Small intestine (tissue), 7 donors: ENCODE measurements at regions not wholly inside any gene's neighbourhood (a gene's known extent, or its start where the extent isn't known, plus 50 kb on each side); places are given as distances from the start of the nearest gene placed in this dataset.

Source experiments
- DNase-seq, 2 donors: peaks; one replicate each; pipeline versions ENCODE4 v3.0.0 to v3.0.0-alpha.2; 2013
- FAIRE-seq: peaks from 2 replicates; lab custom pipeline; 2012; peaks lifted over from hg19 to GRCh38; lab: Jason Lieb, UNC
- H3K27ac ChIP-seq, 3 donors: one replicate each; pipeline ENCODE4 v1.5.1; 2013; ENCODE audit warnings: low read length in 2 of 3, mild to moderate bottlenecking in 2 of 3, control low read depth in 1 of 3, inconsistent platforms in 1 of 3, low read depth in 1 of 3, moderate library complexity in 1 of 3
- H3K27me3 ChIP-seq, 3 donors: one replicate each; pipeline ENCODE4 v1.6.1; 2013; ENCODE audit warnings: low read length in 3 of 3, inconsistent platforms in 1 of 3; ENCODE audit not compliant: control insufficient read depth in 3 of 3, insufficient read depth in 3 of 3
- H3K36me3 ChIP-seq, 3 donors: one replicate each; pipeline ENCODE4 v1.6.1; 2013; ENCODE audit warnings: low read length in 3 of 3, inconsistent platforms in 1 of 3, low read depth in 1 of 3, mild to moderate bottlenecking in 1 of 3, moderate library complexity in 1 of 3; ENCODE audit not compliant: control insufficient read depth in 3 of 3, insufficient read depth in 2 of 3
- H3K4me1 ChIP-seq, 3 donors: one replicate each; pipeline ENCODE4 v1.6.1; 2013; ENCODE audit warnings: low read length in 2 of 3, inconsistent platforms in 1 of 3, low read depth in 1 of 3, mild to moderate bottlenecking in 1 of 3, moderate library complexity in 1 of 3; ENCODE audit not compliant: control insufficient read depth in 3 of 3, insufficient read depth in 2 of 3
- H3K4me3 ChIP-seq, 3 donors: one replicate each; pipeline ENCODE4 v1.5.1; 2013; ENCODE audit warnings: low read length in 3 of 3, control low read depth in 1 of 3, inconsistent platforms in 1 of 3, low read depth in 1 of 3, mild to moderate bottlenecking in 1 of 3, moderate library complexity in 1 of 3
- H3K9me3 ChIP-seq, 2 donors: one replicate each; pipeline ENCODE4 v1.6.1; 2013; ENCODE audit warnings: low read depth in 1 of 2, low read length in 1 of 2; ENCODE audit not compliant: control insufficient read depth in 2 of 2, insufficient read depth in 1 of 2
- WGBS, 3 donors: extraction: QIAGEN DNeasy Blood & Tissue Kit; methylation state at CpG; one replicate each; pipeline ENCODE4 v1.1.7; 2013; 5-methylcytosine and 5-hydroxymethylcytosine counted together
- donor health status: healthy with polysubstance abuse.
- donor health status: control.
- donor health status: control.
- donor health status: Bipolar disorder and iron deficiency.
- donor health status: healthy.

GRCh38 chr17:72492494-72492893 lies 371.7 kb downstream of the SOX9 start:
- Histone ChIP-seq H3K27me3 (no peaks in the 10 kb centered on the region), H3K4me1 (peaks cover 0 to 15% (median 3%) of the 10 kb centered on the region in 3 donors), H3K36me3 (peaks cover 0 to 3% (median 0%) of the 10 kb centered on the region in 3 donors), H3K4me3 (no peak overlapping the region), H3K9me3 (peaks cover 0 to 12% of the 10 kb centered on the region in 2 donors), H3K27ac (no peak overlapping the region)
- no peak for DNase-seq
- 93 to 100% (median 98%) methylated on average over 2 of the region's 2 CpGs for WGBS, 3 donors
- no peak for FAIRE-seq

GRCh38 chr17:72492941-72493340 lies 372.1 kb downstream of the SOX9 start:
- FAIRE-seq (no peak), DNase-seq (no peak)
- 84 to 88% (median 86%) methylated on average over 5 of the region's 5 CpGs for WGBS, 3 donors

GRCh38 chr17:72494566-72494965 lies 373.7 kb downstream of the SOX9 start:
- Histone ChIP-seq H3K4me3 (no peak overlapping the region), H3K27me3 (no peaks in the 10 kb centered on the region), H3K27ac (no peak overlapping the region), H3K36me3 (peaks cover 0 to 3% (median 0%) of the 10 kb centered on the region in 3 donors), H3K9me3 (peaks cover 0 to 12% of the 10 kb centered on the region in 2 donors), H3K4me1 (no peaks in the 10 kb centered on the region)
- FAIRE-seq = no peak
- WGBS, 3 donors = 25 to 68% (median 37%) methylated on average over 2 of the region's 2 CpGs
- DNase-seq = peak; percentile 58 to 59

More at GRCh38 chr17:72492941-72493340, 372.1 kb downstream of the SOX9 start:
- H3K27me3 ChIP-seq = no peaks in the 10 kb centered on the region
- peaks cover 0 to 12% of the 10 kb centered on the region in 2 donors for H3K9me3 ChIP-seq
- no peak overlapping the region for H3K4me3 ChIP-seq
- H3K36me3 ChIP-seq = peaks cover 0 to 3% (median 0%) of the 10 kb centered on the region in 3 donors
- H3K4me1 ChIP-seq = peaks cover 0 to 12% (median 0%) of the 10 kb centered on the region in 3 donors
- no peak overlapping the region for H3K27ac ChIP-seq

DNA sequence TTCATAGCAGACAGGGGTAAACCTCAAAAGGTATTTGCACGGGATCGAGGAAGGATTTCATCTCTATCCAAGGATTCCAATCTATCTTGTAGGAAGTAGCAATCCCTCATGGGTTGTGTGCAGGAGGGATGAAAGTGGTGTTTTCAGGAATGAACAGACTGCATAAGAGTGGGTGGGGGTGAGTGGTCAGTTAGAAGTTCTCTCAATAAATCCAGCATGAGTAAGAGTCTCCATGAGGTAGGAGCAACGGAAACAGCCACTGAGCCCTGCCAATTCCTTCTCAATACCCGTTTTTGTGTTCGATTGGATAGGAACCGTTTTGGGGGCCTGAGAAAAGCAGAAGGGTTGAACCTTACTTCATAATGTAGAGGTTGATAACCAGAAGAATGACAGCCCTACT lies 375.6 kb downstream of the SOX9 start:
- no peak overlapping the region for H3K27ac ChIP-seq
- H3K4me3 ChIP-seq = no peak overlapping the region
- peaks cover 0 to 3% (median 0%) of the 10 kb centered on the region in 3 donors for H3K36me3 ChIP-seq
- FAIRE-seq (no peak), DNase-seq (no peak)
- H3K9me3 ChIP-seq = no peaks in the 10 kb centered on the region
- peaks cover 0 to 4% (median 0%) of the 10 kb centered on the region in 3 donors for H3K4me1 ChIP-seq
- WGBS, 3 donors = 83 to 86% (median 85%) methylated on average over 6 of the region's 6 CpGs
- no peaks in the 10 kb centered on the region for H3K27me3 ChIP-seq

DNA sequence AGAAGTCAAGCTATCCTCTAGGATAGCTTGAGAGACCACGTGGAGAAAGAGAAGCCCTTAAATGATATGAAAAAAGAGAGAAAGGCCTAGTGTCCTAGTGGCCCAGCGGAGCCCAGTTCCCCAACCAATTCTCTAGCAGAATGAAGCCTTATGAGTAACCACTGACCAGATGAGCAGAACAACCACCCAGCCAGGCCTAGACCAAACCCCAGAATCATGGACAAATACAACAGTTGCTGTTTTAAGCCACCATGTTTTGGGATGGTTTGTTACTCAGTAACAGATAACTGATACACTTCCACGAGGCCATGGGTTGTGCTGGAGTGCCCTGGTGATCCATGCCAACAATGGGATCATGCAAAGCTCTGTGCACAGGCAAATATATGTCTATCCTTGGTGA lies 377.1 kb downstream of the SOX9 start:
- Histone ChIP-seq H3K36me3 (peaks cover 0 to 3% (median 0%) of the 10 kb centered on the region in 3 donors), H3K4me1 (peaks cover 0 to 17% (median 0%) of the 10 kb centered on the region in 3 donors), H3K27me3 (no peaks in the 10 kb centered on the region), H3K4me3 (no peak overlapping the region), H3K27ac (no peak overlapping the region), H3K9me3 (no peaks in the 10 kb centered on the region)
- DNase-seq (no peak), FAIRE-seq (no peak)
- 84 to 87% (median 86%) methylated on average over 3 of the region's 3 CpGs for WGBS, 3 donors

DNA sequence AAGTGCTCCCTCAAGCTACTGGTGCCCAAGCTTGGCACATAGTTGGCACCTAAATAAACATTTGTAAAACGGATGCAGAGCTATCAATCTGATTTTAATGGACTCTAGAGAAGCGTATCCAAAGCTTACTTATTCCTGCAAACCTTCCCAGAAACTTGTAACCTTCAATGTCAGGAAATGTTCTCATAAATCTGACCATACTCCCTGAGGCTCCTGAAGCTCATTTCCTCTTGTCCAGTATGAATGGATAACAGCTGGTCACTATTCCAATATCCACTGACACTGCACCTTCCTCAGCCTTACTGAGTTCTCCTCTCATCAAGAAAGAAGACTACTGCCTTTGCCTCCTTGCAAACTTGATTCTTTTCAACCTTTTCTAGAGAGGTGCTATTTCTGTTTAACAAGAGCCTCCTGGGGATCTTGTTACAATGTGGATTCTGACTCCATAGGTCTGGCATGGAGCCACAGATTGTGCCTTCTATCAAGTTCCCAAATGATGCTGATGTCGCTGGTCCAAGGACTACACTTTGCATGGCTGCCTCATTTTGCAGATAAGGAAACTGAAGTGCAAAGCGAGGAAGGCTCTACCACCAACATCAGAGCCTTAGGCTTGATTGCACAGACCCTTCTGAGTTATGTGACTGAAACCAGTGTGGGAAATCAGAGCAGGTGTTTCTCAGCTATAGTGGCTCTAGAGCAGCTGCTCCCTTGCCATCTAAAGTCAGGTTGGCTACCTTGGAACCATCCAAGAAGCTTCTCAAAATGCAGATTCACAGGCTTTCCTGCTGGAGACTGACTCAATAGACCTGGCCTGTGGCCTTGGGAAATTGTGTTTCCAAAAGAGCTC lies 377.8 kb downstream of the SOX9 start:
- Histone ChIP-seq H3K27me3 (no peaks in the 10 kb centered on the region), H3K4me3 (no peak overlapping the region), H3K36me3 (no peaks in the 10 kb centered on the region), H3K27ac (no peak overlapping the region), H3K9me3 (no peaks in the 10 kb centered on the region), H3K4me1 (peaks cover 0 to 17% (median 0%) of the 10 kb centered on the region in 3 donors)
- FAIRE-seq (no peak), DNase-seq (no peak)
- WGBS, 3 donors = 56 to 67% (median 56%) methylated on average over 4 of the region's 4 CpGs

DNA sequence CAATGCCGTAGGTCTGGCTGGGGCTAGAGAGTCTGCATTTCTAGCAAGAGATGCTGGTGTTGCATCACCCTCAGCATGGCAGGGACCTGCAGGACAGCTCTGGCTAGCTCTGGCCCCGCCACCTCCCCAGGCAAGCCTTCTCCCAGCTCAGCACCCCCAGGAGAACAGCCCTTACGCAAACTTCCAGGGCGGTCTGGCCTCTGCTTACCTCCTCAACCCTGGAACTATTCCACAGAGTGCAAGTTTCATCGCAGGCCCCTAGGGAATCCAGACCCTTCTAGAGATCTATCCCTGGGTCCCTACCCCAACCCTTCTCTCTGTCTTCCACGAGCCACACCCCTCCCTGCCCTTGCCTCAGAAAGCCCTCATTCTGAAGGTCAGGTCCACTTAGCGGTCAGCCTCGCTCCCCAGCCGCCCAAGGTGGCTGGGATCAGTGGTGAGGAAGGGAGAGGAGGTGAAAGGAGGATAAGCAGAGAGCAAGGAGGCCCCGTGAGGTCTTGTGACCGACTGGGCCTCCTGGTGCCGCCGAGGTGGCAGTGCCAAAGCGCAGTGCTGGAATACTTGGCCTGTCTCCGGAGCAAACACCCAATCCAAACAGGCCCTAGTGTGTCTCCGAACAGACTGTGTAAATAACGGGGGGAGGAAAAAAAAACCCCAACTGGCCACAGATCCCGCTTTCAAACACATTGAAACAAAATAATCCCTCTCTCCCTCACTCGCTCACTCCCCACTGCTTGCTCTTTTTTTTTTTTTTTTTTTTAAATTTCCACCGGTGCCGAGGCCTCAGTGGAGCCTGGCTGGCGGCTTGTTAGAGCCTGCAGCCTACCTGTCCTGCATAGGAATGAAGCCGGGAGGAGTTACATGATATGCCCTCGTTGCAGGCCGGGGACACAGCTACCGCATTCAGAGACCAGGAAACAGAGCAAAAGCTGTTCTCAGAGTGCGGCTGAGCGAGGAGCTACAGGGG lies 380.9 kb downstream of the SOX9 start:
- Histone ChIP-seq H3K36me3 (no peaks in the 10 kb centered on the region), H3K4me3 (no peak overlapping the region), H3K9me3 (peaks cover 0 to 3% of the 10 kb centered on the region in 2 donors), H3K27me3 (no peaks in the 10 kb centered on the region), H3K27ac (peak overlapping the region; percentile 8 to 24 (median 10)), H3K4me1 (peaks cover 0 to 17% (median 0%) of the 10 kb centered on the region in 3 donors)
- DNase-seq (no peak), FAIRE-seq (no peak)
- 53 to 60% (median 56%) methylated on average over 28 of the region's 28 CpGs for whole genome bisulfite sequencing, 3 donors
